Fibroblast of lung (primary cell): ENCODE measurements at regions not wholly inside any gene's neighbourhood (a gene's known extent, or its start where the extent isn't known, plus 50 kb on each side); places are given as distances from the start of the nearest gene placed in this dataset.

ENCODE experiments used
- EZH2 ChIP-seq: IDR thresholded peaks from 2 replicates; pipeline ENCODE4 v1.5.1; 2012; ENCODE audit warnings: low read length, control low read depth, mild to moderate bottlenecking; ENCODE audit errors: missing control alignments
- TF ChIP-seq, protein P1 (sequence below), 2 donors: IDR thresholded peaks in 1 of 2; conservative IDR thresholded peaks in 1 of 2; 1 replicate in 1 of 2; 2 replicates in 1 of 2; pipeline ENCODE4 v1.5.1; 2011 to 2012; ENCODE audit warnings: low read length in 2 of 2, control low read depth in 1 of 2, inconsistent platforms in 1 of 2, low read depth in 1 of 2, mild to moderate bottlenecking in 1 of 2

DNA sequence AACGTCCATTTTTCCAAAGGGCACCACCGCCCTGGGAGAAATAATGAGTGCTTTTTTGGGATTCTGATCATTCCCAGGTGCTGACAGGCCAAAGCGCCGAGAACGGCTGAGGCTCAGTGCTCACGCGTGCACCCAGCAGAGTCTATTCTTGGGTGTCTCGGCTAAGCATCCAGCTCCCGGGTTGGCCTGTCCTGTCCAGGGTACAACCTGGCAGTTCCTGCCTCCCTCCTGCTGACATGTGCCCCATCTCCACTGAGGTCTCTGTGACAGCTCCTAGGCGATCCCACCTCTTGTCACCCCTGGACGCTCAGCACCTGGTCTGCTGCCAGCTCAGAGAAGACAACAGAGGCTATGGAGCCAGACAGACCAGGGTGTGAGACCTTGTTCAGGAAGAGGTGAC is 684.5 kb downstream of the PTPRU start:
- TF ChIP-seq, protein P1, sequence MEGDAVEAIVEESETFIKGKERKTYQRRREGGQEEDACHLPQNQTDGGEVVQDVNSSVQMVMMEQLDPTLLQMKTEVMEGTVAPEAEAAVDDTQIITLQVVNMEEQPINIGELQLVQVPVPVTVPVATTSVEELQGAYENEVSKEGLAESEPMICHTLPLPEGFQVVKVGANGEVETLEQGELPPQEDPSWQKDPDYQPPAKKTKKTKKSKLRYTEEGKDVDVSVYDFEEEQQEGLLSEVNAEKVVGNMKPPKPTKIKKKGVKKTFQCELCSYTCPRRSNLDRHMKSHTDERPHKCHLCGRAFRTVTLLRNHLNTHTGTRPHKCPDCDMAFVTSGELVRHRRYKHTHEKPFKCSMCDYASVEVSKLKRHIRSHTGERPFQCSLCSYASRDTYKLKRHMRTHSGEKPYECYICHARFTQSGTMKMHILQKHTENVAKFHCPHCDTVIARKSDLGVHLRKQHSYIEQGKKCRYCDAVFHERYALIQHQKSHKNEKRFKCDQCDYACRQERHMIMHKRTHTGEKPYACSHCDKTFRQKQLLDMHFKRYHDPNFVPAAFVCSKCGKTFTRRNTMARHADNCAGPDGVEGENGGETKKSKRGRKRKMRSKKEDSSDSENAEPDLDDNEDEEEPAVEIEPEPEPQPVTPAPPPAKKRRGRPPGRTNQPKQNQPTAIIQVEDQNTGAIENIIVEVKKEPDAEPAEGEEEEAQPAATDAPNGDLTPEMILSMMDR (conservative IDR thresholded peaks at IDR 0.05 in 1 of 2, IDR thresholded peaks at IDR 0.05 in 1 of 2; ENCODE audit: low read depth in 1 of 2, low read length in 2 of 2), result no peak
- TF ChIP-seq EZH2, result no peak
